ENCODE measurements at regions not wholly inside any gene's neighbourhood (a gene's known extent, or its start where the extent isn't known, plus 50 kb on each side); places are given as distances from the start of the nearest gene placed in this dataset.
"Not testable (repeated sequence)": the region's sequence is repeated elsewhere in the genome, so short reads cannot be mapped to it uniquely, and the experiment has no call there.

GRCh38 chr9:36521148-36521547 is 51.5 kb upstream of the MELK start:
- no peak for DNase-seq (ENCODE audit: low spot score)

GRCh38 chr9:36517131-36517530 is 55.6 kb upstream of the MELK start:
- DNase-seq (ENCODE audit: low spot score): no peak

- no peak for DNase-seq (ENCODE audit: low spot score)
Measured at GRCh38 chr9:36504156-36504555, 68.5 kb upstream of the MELK start.

- DNase-seq (ENCODE audit: low spot score): no peak
Measured at GRCh38 chr9:36503172-36504088, 69.3 kb upstream of the MELK start.

- DNase-seq (ENCODE audit: low spot score): no peak
Measured at GRCh38 chr9:36501727-36502126, 71.0 kb upstream of the MELK start.

- not testable (repeated sequence) for DNase-seq (ENCODE audit: low spot score)
Measured at GRCh38 chr9:36500931-36501330, 71.8 kb upstream of the MELK start.

- no peak for DNase-seq (ENCODE audit: low spot score)
Measured at GRCh38 chr9:36499174-36499890, 73.4 kb upstream of the MELK start.

GRCh38 chr9:36493564-36493963 is 79.1 kb upstream of the MELK start:
- DNase-seq (ENCODE audit: low spot score): not testable (repeated sequence)

GRCh38 chr9:36492865-36493264 is 79.8 kb upstream of the MELK start:
- no peak for DNase-seq (ENCODE audit: low spot score)

- DNase-seq (ENCODE audit: low spot score): no peak
Measured at GRCh38 chr9:36489453-36489852, 83.2 kb upstream of the MELK start.

- no peak for DNase-seq (ENCODE audit: low spot score)
Measured at GRCh38 chr9:36488389-36488756, 84.3 kb upstream of the MELK start.

GRCh38 chr9:36487482-36488388 is 85.0 kb upstream of the MELK start:
- peak; percentile 88 for DNase-seq (ENCODE audit: low spot score)

GRCh38 chr9:36486933-36487481 is 85.7 kb upstream of the MELK start:
- peak; percentile 54 for DNase-seq (ENCODE audit: low spot score)

GRCh38 chr9:36486329-36486932 is 86.3 kb upstream of the MELK start:
- no peak for DNase-seq (ENCODE audit: low spot score)

GRCh38 chr9:36485647-36486328 is 85.7 kb upstream of the RNF38 start:
- no peak for DNase-seq (ENCODE audit: low spot score)

- no peak for DNase-seq (ENCODE audit: low spot score)
Measured at GRCh38 chr9:36484124-36484523, 84.1 kb upstream of the RNF38 start.

GRCh38 chr9:36479101-36479500 is 79.0 kb upstream of the RNF38 start:
- DNase-seq (ENCODE audit: low spot score): no peak

GRCh38 chr9:36471359-36471758 is 71.3 kb upstream of the RNF38 start:
- no peak for DNase-seq (ENCODE audit: low spot score)

GRCh38 chr9:36470643-36471290 is 70.7 kb upstream of the RNF38 start:
- DNase-seq (ENCODE audit: low spot score): peak; percentile 62

- DNase-seq (ENCODE audit: low spot score): no peak
Measured at GRCh38 chr9:36463467-36463866, 63.4 kb upstream of the RNF38 start.

Measured in ureter (tissue), 1 donor.